ENCODE measurements at regions not wholly inside any gene's neighbourhood (a gene's known extent, or its start where the extent isn't known, plus 50 kb on each side); places are given as distances from the start of the nearest gene placed in this dataset.

GRCh38 chr4:89427782-89428181 lies 120.2 kb upstream of the GPRIN3 start:
- Histone ChIP-seq H3T11ph (ENCODE audit: low read length) (no peak overlapping the region), H3K18ac (ENCODE audit: insufficient read length, low read depth, low read length) (no peak overlapping the region), H3K27me3 (ENCODE audit: insufficient read depth, low read length) (no peaks in the 10 kb centered on the region), H3K9me3 (ENCODE audit: control insufficient read depth, low read depth, low read length) (no peaks in the 10 kb centered on the region), H3K23me2 (ENCODE audit: insufficient read length, low read depth, low read length, poor library complexity, severe bottlenecking) (no peaks in the 10 kb centered on the region), H3K9ac (ENCODE audit: extremely low read depth, insufficient read length, low read length) (no peak overlapping the region), H2BK120ac (ENCODE audit: low read depth, low read length, poor library complexity, severe bottlenecking) (no peak overlapping the region), H3K23ac (ENCODE audit: insufficient read length, low read depth, low read length) (no peak overlapping the region), H2BK5ac (ENCODE audit: insufficient read length, low read length) (no peak overlapping the region), H3K4ac (ENCODE audit: low read depth, low read length) (no peak overlapping the region), H4K8ac (replicated peaks; ENCODE audit: insufficient read length, low read depth, low read length) (no peak overlapping the region), H4K5ac (ENCODE audit: insufficient read length, low read depth, low read length) (no peak overlapping the region), H2AFZ (ENCODE audit: low read length) (no peak overlapping the region), H4K91ac (ENCODE audit: insufficient read length, low read depth, low read length) (no peak overlapping the region), H3K27ac (ENCODE audit: insufficient read length, low read depth, low read length) (no peak overlapping the region), H2BK20ac (ENCODE audit: low read depth, low read length, poor library complexity, severe bottlenecking) (no peak overlapping the region), H3K4me1 (ENCODE audit: insufficient read depth, low read length) (no peaks in the 10 kb centered on the region), H3K4me2 (ENCODE audit: insufficient read depth, insufficient read length, low read length) (no peak overlapping the region), H2BK12ac (ENCODE audit: insufficient read length, low read depth, low read length) (no peak overlapping the region), H3K79me2 (ENCODE audit: insufficient read depth, low read length) (no peaks in the 10 kb centered on the region), H3K79me1 (ENCODE audit: insufficient read depth, low read depth, low read length, poor library complexity, severe bottlenecking) (no peaks in the 10 kb centered on the region), H2BK15ac (ENCODE audit: low read depth, low read length) (no peak overlapping the region), H2AK5ac (ENCODE audit: insufficient read length, low read length) (no peak overlapping the region), H4K20me1 (ENCODE audit: control insufficient read depth, insufficient read depth, insufficient read length) (no peaks in the 10 kb centered on the region), H3K56ac (ENCODE audit: insufficient read length, low read depth, low read length) (no peak overlapping the region), H3K14ac (ENCODE audit: insufficient read depth, low read length) (no peak overlapping the region)
- no peaks in the 10 kb centered on the region for H3K4me1 Mint-ChIP-seq
- no CpG with 5 or more reads among the region's 2 CpGs for WGBS (ENCODE audit: extremely low coverage, insufficient read length, low lambda C conversion rate)
- DNase-seq, result no peak
- peaks cover 0 to 4% of the 10 kb centered on the region in 2 experiments; a peak in 1 of 5 replicates for H3K9me3 Mint-ChIP-seq
- no peak overlapping the region for H3K27ac Mint-ChIP-seq
- no peak for TF ChIP-seq CTCF (conservative IDR thresholded peaks at IDR 0.05)
- H3K4me3 Mint-ChIP-seq, result no peak overlapping the region
- H3K27me3 Mint-ChIP-seq (ENCODE audit: low read depth), result peaks cover 3% of the 10 kb centered on the region; the same call in 1 of the 2 replicates
- no peaks in the 10 kb centered on the region for H3K36me3 Mint-ChIP-seq (ENCODE audit: insufficient read depth in 1 of 3, low read depth in 3 of 3)

Data from H9 (cell line).